H9 (cell line): ENCODE measurements at regions not wholly inside any gene's neighbourhood (a gene's known extent, or its start where the extent isn't known, plus 50 kb on each side); places are given as distances from the start of the nearest gene placed in this dataset.

Experiments used
- DNase-seq: peaks from one replicate; pipeline ENCODE4 v3.0.0-alpha.2; 2017
- H2AFZ ChIP-seq: one replicate; pipeline ENCODE4 v1.6.1; 2013; ENCODE audit warnings: mild to moderate bottlenecking, low read length, control low read depth, moderate library complexity
- H2AK5ac ChIP-seq: 2 replicates; pipeline ENCODE4 v1.6.1; 2013; ENCODE audit warnings: low read length, control low read depth, mixed read lengths; ENCODE audit not compliant: insufficient read length
- H2BK120ac ChIP-seq: one replicate; pipeline ENCODE4 v1.6.1; 2013; ENCODE audit warnings: low read depth, mild to moderate bottlenecking, low read length, control low read depth, inconsistent platforms; ENCODE audit not compliant: poor library complexity, severe bottlenecking
- H2BK12ac ChIP-seq: 2 replicates; pipeline ENCODE4 v1.6.1; 2013; ENCODE audit warnings: low read length, control low read depth, mixed read lengths, low read depth; ENCODE audit not compliant: insufficient read length
- H2BK15ac ChIP-seq: 2 replicates; pipeline ENCODE4 v1.6.1; 2013; ENCODE audit warnings: low read depth, low read length, control low read depth
- H2BK20ac ChIP-seq: one replicate; pipeline ENCODE4 v1.6.1; 2013; ENCODE audit warnings: low read depth, mild to moderate bottlenecking, low read length, control low read depth, inconsistent platforms; ENCODE audit not compliant: poor library complexity, severe bottlenecking
- H2BK5ac ChIP-seq: 2 replicates; pipeline ENCODE4 v1.6.1; 2013; ENCODE audit warnings: low read length, control low read depth, mixed read lengths; ENCODE audit not compliant: insufficient read length
- H3K14ac ChIP-seq: 2 replicates; pipeline ENCODE4 v1.6.1; 2013; ENCODE audit warnings: low read length, control low read depth; ENCODE audit not compliant: insufficient read depth
- H3K18ac ChIP-seq: 2 replicates; pipeline ENCODE4 v1.6.1; 2013; ENCODE audit warnings: low read depth, mild to moderate bottlenecking, mixed read lengths, low read length, control low read depth; ENCODE audit not compliant: insufficient read length
- H3K23ac ChIP-seq: 2 replicates; pipeline ENCODE4 v1.6.1; 2013; ENCODE audit warnings: low read length, control low read depth, mixed read lengths, low read depth; ENCODE audit not compliant: insufficient read length
- H3K23me2 ChIP-seq: 2 replicates; pipeline ENCODE4 v1.6.1; 2013; ENCODE audit warnings: low read depth, mild to moderate bottlenecking, mixed read lengths, low read length, control low read depth; ENCODE audit not compliant: insufficient read length, poor library complexity, severe bottlenecking
- H3K27ac ChIP-seq: 2 replicates; pipeline ENCODE4 v1.5.1; 2013; ENCODE audit warnings: low read length, control low read depth, mixed read lengths, low read depth; ENCODE audit not compliant: insufficient read length
- H3K27me3 ChIP-seq: 2 replicates; pipeline ENCODE4 v1.6.1; 2013; ENCODE audit warnings: low read length, control low read depth, inconsistent platforms; ENCODE audit not compliant: insufficient read depth
- H3K4ac ChIP-seq: 2 replicates; pipeline ENCODE4 v1.6.1; 2013; ENCODE audit warnings: low read depth, mild to moderate bottlenecking, control low read depth, inconsistent platforms, low read length, moderate library complexity
- H3K4me1 ChIP-seq: 2 replicates; pipeline ENCODE4 v1.6.1; 2013; ENCODE audit warnings: low read length, control low read depth, inconsistent platforms; ENCODE audit not compliant: insufficient read depth
- H3K4me2 ChIP-seq: 2 replicates; pipeline ENCODE4 v1.6.1; 2013; ENCODE audit warnings: low read length, control low read depth, mixed read lengths; ENCODE audit not compliant: insufficient read length, insufficient read depth
- H3K56ac ChIP-seq: 2 replicates; pipeline ENCODE4 v1.6.1; 2013; ENCODE audit warnings: low read depth, mild to moderate bottlenecking, mixed read lengths, low read length, control low read depth; ENCODE audit not compliant: insufficient read length
- H3K79me1 ChIP-seq: 2 replicates; pipeline ENCODE4 v1.6.1; 2013; ENCODE audit warnings: low read depth, mild to moderate bottlenecking, moderate library complexity, low read length, control low read depth, inconsistent platforms; ENCODE audit not compliant: insufficient read depth, poor library complexity, severe bottlenecking
- H3K79me2 ChIP-seq: 2 replicates; pipeline ENCODE4 v1.6.1; 2013; ENCODE audit warnings: low read length, control low read depth, inconsistent platforms; ENCODE audit not compliant: insufficient read depth
- H3K9ac ChIP-seq: 2 replicates; pipeline ENCODE4 v1.6.1; 2013; ENCODE audit warnings: low read length, control low read depth, mixed read lengths; ENCODE audit not compliant: insufficient read length; ENCODE audit errors: extremely low read depth
- H3K9me3 ChIP-seq: one replicate; pipeline ENCODE4 v1.6.1; 2013; ENCODE audit warnings: low read depth, low read length, inconsistent platforms; ENCODE audit not compliant: control insufficient read depth
- H3T11ph ChIP-seq: one replicate; pipeline ENCODE4 v1.6.1; 2013; ENCODE audit warnings: mild to moderate bottlenecking, low read length, control low read depth, inconsistent platforms
- H4K20me1 ChIP-seq: one replicate; pipeline ENCODE4 v1.6.1; 2013; ENCODE audit not compliant: control insufficient read depth, insufficient read length, insufficient read depth
- H4K5ac ChIP-seq: 2 replicates; pipeline ENCODE4 v1.6.1; 2013; ENCODE audit warnings: low read depth, mild to moderate bottlenecking, mixed read lengths, low read length, control low read depth; ENCODE audit not compliant: insufficient read length
- H4K8ac ChIP-seq: replicated peaks from 2 replicates; pipeline ENCODE4 v1.6.1; 2013; ENCODE audit warnings: low read length, control low read depth, mixed read lengths, low read depth; ENCODE audit not compliant: insufficient read length
- H4K91ac ChIP-seq: 2 replicates; pipeline ENCODE4 v1.6.1; 2013; ENCODE audit warnings: low read depth, mild to moderate bottlenecking, moderate library complexity, mixed read lengths, low read length, control low read depth; ENCODE audit not compliant: insufficient read length
- H3K27ac Mint-ChIP-seq, 3 experiments: 2 replicates in 2 of 3; 3 replicates in 1 of 3; pipeline ENCODE4 v1.8.0; 2020 to 2021; ENCODE audit warnings: mixed read lengths in 3 of 3, mild to moderate bottlenecking in 1 of 3, moderate library complexity in 1 of 3
- H3K27me3 Mint-ChIP-seq: 2 replicates; pipeline ENCODE4 v1.8.0; 2021; ENCODE audit warnings: low read depth, mild to moderate bottlenecking, moderate library complexity, mixed read lengths
- H3K36me3 Mint-ChIP-seq, 3 experiments: 2 replicates in 2 of 3; 3 replicates in 1 of 3; pipeline ENCODE4 v1.8.0; 2020 to 2021; ENCODE audit warnings: low read depth in 3 of 3, mixed read lengths in 3 of 3; ENCODE audit not compliant: insufficient read depth in 1 of 3
- H3K4me1 Mint-ChIP-seq, 2 experiments: 2 replicates each; pipeline ENCODE4 v1.8.0; 2020; ENCODE audit warnings: mixed read lengths in 2 of 2
- H3K4me3 Mint-ChIP-seq, 2 experiments: 2 replicates in 1 of 2; 3 replicates in 1 of 2; pipeline ENCODE4 v1.8.0; 2020 to 2021; ENCODE audit warnings: mild to moderate bottlenecking in 2 of 2, mixed read lengths in 2 of 2, moderate library complexity in 1 of 2
- H3K9me3 Mint-ChIP-seq, 2 experiments: 2 replicates in 1 of 2; 3 replicates in 1 of 2; pipeline ENCODE4 v1.8.0; 2020; ENCODE audit warnings: mild to moderate bottlenecking in 2 of 2, mixed read lengths in 2 of 2, moderate library complexity in 1 of 2
- CTCF ChIP-seq: fragments of 200-600 bp; sonication (generic); conservative IDR thresholded peaks from 3 replicates; pipeline ENCODE4 v1.8.0; 2021; ENCODE audit warnings: antibody characterized with exemption, mild to moderate bottlenecking
- WGBS: extraction: QIAGEN DNeasy Blood & Tissue Kit; methylation state at CpG from one replicate; pipeline ENCODE4 v1.1.7; 2013; ENCODE audit warnings: missing lambda C conversion rate, low lambda C conversion rate, mixed read lengths; ENCODE audit not compliant: insufficient read length; ENCODE audit errors: extremely low coverage; 5-methylcytosine and 5-hydroxymethylcytosine counted together

- no peaks in the 10 kb centered on the region for H3K23me2 ChIP-seq
- H2BK5ac ChIP-seq, result no peak overlapping the region
- no peak overlapping the region for H4K91ac ChIP-seq
- no peak for TF ChIP-seq CTCF
- no peak overlapping the region for H4K5ac ChIP-seq
- H3K14ac ChIP-seq, result peak overlapping the region; percentile 40
- Mint-ChIP-seq H3K36me3 (no peaks in the 10 kb centered on the region; a peak in 1 of 7 replicates), H3K27me3 (0 out of 2 replicates have a peak, but pooled peaks cover 1% of the 10 kb centered on the region), H3K4me1 (peaks cover 5 to 8% of the 10 kb centered on the region in 2 experiments), H3K4me3 (no peak overlapping the region), H3K9me3 (no peaks in the 10 kb centered on the region), H3K27ac (peak overlapping the region in 1 of 3 experiments; percentile 52; a peak in 1 of 7 replicates)
- no peak overlapping the region for H3K23ac ChIP-seq
- H3K9me3 ChIP-seq, result no peaks in the 10 kb centered on the region
- H2AFZ ChIP-seq, result no peak overlapping the region
- no peak overlapping the region for H3K56ac ChIP-seq
- H3K18ac ChIP-seq, result no peak overlapping the region
- no peak overlapping the region for H2BK120ac ChIP-seq
- H2BK20ac ChIP-seq, result no peak overlapping the region
- DNase-seq, result peak; percentile 37
- no peaks in the 10 kb centered on the region for H3K79me2 ChIP-seq
- H3K4ac ChIP-seq, result no peak overlapping the region
- no peak overlapping the region for H4K8ac ChIP-seq
- H4K20me1 ChIP-seq, result no peaks in the 10 kb centered on the region
- no peak overlapping the region for H3K27ac ChIP-seq
- H3K9ac ChIP-seq, result no peak overlapping the region
- no CpG with 5 or more reads among the region's 4 CpGs for WGBS
- no peaks in the 10 kb centered on the region for H3K79me1 ChIP-seq
- H3T11ph ChIP-seq, result no peak overlapping the region
- H3K27me3 ChIP-seq, result no peaks in the 10 kb centered on the region
- H2BK15ac ChIP-seq, result no peak overlapping the region
- H2AK5ac ChIP-seq, result no peak overlapping the region
- H2BK12ac ChIP-seq, result no peak overlapping the region
- H3K4me1 ChIP-seq, result peaks cover 5% of the 10 kb centered on the region
- H3K4me2 ChIP-seq, result no peak overlapping the region
These were observed 92.9 kb upstream of the EGLN3 start for GRCh38 chr14:34043627-34044372.
